ENCODE measurements at regions not wholly inside any gene's neighbourhood (a gene's known extent, or its start where the extent isn't known, plus 50 kb on each side); places are given as distances from the start of the nearest gene placed in this dataset.
A peak's percentile ranks its signal among the peaks of the same experiment; 100 is the strongest.

DNA sequence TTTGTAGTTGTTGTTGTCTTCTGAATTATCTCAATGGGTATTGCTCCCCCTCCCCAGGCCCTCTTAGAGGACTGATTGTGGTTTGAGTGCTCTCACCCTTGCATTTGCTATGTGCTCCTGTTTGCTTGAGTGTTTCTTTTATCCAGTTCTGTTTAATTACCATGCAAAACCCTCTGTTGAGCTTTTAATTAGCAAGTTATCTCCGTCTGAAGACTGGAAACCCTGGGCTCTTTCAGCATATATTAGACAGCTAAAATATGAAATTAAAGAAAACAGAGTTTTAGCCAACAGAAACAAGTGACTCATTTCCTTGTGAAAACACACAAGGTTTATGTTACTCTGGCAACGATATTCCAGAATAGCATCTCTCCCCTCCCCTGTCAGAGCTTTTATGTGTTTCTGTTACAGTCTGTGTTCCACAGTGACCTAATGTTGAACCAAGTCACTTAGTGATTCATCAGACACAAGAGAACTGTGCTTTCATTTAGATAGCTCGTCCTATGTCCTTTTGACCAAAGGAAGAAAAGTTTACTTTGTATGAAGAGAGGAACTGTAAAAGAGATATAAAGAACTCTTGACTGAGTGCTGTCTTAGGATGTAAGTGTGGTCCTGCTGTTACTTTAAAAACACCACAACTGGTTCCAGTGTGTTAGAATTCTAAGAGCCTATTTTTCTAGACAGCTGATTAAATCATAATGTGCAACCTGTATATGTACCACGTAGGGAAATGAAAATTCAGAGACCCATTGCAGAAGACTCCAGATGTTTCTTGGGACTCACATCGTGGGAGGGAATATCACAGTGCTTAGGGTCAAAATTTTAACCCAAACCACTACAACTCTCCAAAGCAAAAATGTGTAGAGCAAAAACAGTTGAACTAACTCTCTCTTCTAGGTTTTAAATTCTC is 172.8 kb upstream of the RBMS1 start:
- Histone ChIP-seq H3K27ac (peak overlapping the region; percentile 72 to 88 (median 82)), H3K4me1 (peaks cover 0 to 23% (median 19%) of the 10 kb centered on the region in 4 donors), H3K27me3 (no peaks in the 10 kb centered on the region), H3K4me3 (peak overlapping the region in 3 of 4 donors; percentile 8 to 22 (median 19)), H3K36me3 (no peaks in the 10 kb centered on the region), H3K9me3 (no peaks in the 10 kb centered on the region)
- no peak for DNase-seq
- intact Hi-C loops (cut with DNase I) = loop anchor here (5.0 to 10.0 kb wide), 4 partner anchors 174 to 394 kb away; partner anchors contain the start of gene RBMS1
- TF ChIP-seq, protein P1, sequence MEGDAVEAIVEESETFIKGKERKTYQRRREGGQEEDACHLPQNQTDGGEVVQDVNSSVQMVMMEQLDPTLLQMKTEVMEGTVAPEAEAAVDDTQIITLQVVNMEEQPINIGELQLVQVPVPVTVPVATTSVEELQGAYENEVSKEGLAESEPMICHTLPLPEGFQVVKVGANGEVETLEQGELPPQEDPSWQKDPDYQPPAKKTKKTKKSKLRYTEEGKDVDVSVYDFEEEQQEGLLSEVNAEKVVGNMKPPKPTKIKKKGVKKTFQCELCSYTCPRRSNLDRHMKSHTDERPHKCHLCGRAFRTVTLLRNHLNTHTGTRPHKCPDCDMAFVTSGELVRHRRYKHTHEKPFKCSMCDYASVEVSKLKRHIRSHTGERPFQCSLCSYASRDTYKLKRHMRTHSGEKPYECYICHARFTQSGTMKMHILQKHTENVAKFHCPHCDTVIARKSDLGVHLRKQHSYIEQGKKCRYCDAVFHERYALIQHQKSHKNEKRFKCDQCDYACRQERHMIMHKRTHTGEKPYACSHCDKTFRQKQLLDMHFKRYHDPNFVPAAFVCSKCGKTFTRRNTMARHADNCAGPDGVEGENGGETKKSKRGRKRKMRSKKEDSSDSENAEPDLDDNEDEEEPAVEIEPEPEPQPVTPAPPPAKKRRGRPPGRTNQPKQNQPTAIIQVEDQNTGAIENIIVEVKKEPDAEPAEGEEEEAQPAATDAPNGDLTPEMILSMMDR (IDR thresholded peaks at IDR 0.05) = no peak
- TF ChIP-seq EP300 (IDR thresholded peaks at IDR 0.05) = peak; percentile 9 to 93 (median 76)
- no peak for TF ChIP-seq POLR2A (IDR thresholded peaks at IDR 0.05)
- TF ChIP-seq POLR2AphosphoS5 (IDR thresholded peaks at IDR 0.05) = peak; percentile 63 to 92 (median 77)
- WGBS, 2 donors = 19 to 22% methylated on average over 5 of the region's 5 CpGs

DNA sequence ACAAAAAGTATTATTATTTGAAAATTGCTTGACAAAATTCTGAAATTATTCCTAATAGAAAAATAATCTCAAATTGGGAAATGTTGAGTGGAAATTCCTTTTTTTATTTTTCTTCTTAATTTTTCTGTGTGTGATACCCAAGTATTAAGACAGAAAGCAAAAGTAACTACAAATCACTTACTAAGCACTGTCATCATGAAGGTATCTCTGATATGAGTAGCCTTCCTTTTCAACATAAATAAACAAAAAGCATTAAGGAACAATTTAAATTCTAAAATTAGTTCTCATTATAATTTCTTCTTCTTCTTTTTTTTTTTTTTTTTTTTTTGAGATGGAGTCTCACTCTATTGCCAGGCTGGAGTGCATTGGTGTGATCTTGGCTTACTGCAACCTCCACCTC is 174.2 kb upstream of the RBMS1 start:
- Histone ChIP-seq H3K27ac (peak overlapping the region; percentile 72 to 88 (median 82)), H3K4me3 (no peak overlapping the region), H3K27me3 (no peaks in the 10 kb centered on the region), H3K9me3 (no peaks in the 10 kb centered on the region), H3K4me1 (peaks cover 0 to 31% (median 20%) of the 10 kb centered on the region in 4 donors), H3K36me3 (no peaks in the 10 kb centered on the region)
- no peak for DNase-seq
- TF ChIP-seq, protein P1 (IDR thresholded peaks at IDR 0.05) = no peak
- TF ChIP-seq EP300 (IDR thresholded peaks at IDR 0.05) (no peak), POLR2AphosphoS5 (IDR thresholded peaks at IDR 0.05) (no peak), POLR2A (IDR thresholded peaks at IDR 0.05) (no peak)
- intact Hi-C loops (cut with DNase I) = loop anchor here (5.0 to 10.0 kb wide), 4 partner anchors 176 to 396 kb away; partner anchors contain the start of gene RBMS1

DNA sequence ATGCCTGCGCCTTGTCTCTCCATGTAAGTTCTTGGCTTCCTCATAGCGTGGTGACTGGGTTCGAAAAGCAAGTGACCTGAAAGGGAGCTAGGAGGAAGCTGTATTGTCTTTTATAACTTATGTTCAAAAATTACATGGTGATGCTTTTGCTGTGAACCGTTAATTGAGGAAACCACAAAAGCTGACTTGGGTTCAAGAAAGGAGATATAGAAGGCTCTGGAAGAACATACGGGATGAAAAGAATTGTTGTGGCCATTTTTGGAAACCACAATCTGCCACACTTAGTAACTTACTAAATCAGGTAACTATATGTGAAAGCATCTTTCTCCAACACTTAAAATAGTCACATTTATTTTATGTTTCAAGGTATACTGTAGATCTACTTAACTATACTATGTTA is 177.0 kb upstream of the RBMS1 start:
- H3K27ac ChIP-seq = no peak overlapping the region
- WGBS, 2 donors = 64 to 90% methylated on average over 5 of the region's 5 CpGs
- peaks cover 0 to 30% (median 20%) of the 10 kb centered on the region in 4 donors for H3K4me1 ChIP-seq
- H3K4me3 ChIP-seq = no peak overlapping the region
- no peak for DNase-seq
- no peaks in the 10 kb centered on the region for H3K36me3 ChIP-seq
- H3K9me3 ChIP-seq = no peaks in the 10 kb centered on the region
- intact Hi-C loops (cut with DNase I) = no loop called here
- no peaks in the 10 kb centered on the region for H3K27me3 ChIP-seq
- TF ChIP-seq, protein P1 (IDR thresholded peaks at IDR 0.05) = no peak
- TF ChIP-seq POLR2AphosphoS5 (IDR thresholded peaks at IDR 0.05) = no peak
- TF ChIP-seq EP300 (IDR thresholded peaks at IDR 0.05) = no peak
- no peak for TF ChIP-seq POLR2A (IDR thresholded peaks at IDR 0.05)

DNA sequence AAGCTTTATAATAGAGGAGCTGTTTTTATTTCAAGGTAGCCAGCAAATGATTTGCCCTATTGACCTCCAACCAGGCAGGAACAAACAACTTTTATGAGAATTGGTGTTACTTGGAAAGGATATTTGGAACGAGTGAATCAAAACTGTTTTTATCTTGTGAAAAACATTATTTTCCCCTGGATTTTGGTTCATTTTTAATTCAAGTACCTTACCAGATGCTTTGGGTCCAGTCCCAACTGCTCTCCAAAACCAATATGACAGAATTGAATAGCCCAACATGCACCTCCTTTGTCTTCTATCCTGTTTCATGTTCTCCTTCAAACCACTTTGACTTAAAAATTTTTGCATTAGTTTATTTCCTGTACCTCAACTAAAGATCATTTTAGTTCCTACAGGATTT is 178.6 kb upstream of the RBMS1 start:
- Histone ChIP-seq H3K36me3 (no peaks in the 10 kb centered on the region), H3K9me3 (no peaks in the 10 kb centered on the region), H3K4me3 (no peak overlapping the region), H3K4me1 (peaks cover 0 to 14% (median 9%) of the 10 kb centered on the region in 4 donors), H3K27me3 (no peaks in the 10 kb centered on the region), H3K27ac (no peak overlapping the region)
- no peak for DNase-seq
- intact Hi-C loops (cut with DNase I) = no loop called here
- 23 to 53% methylated on average over 1 of the region's 1 CpG for WGBS, 2 donors
- TF ChIP-seq POLR2A (IDR thresholded peaks at IDR 0.05) (no peak), POLR2AphosphoS5 (IDR thresholded peaks at IDR 0.05) (no peak), EP300 (IDR thresholded peaks at IDR 0.05) (no peak)
- TF ChIP-seq, protein P1 (IDR thresholded peaks at IDR 0.05) = no peak
